NCI-H82 treated with DMSO at 0.1 percent for 48 hours (cell line): ENCODE measurements at regions not wholly inside any gene's neighbourhood (a gene's known extent, or its start where the extent isn't known, plus 50 kb on each side); places are given as distances from the start of the nearest gene placed in this dataset.
"Not testable (repeated sequence)": the region's sequence is repeated elsewhere in the genome, so short reads cannot be mapped to it uniquely, and the experiment has no call there.

Experiments used
- DNase-seq: peaks from one replicate; lab custom pipeline; 2025; ENCODE audit not compliant: unreplicated experiment; lab: John Stamatoyannopoulos, UW

DNA sequence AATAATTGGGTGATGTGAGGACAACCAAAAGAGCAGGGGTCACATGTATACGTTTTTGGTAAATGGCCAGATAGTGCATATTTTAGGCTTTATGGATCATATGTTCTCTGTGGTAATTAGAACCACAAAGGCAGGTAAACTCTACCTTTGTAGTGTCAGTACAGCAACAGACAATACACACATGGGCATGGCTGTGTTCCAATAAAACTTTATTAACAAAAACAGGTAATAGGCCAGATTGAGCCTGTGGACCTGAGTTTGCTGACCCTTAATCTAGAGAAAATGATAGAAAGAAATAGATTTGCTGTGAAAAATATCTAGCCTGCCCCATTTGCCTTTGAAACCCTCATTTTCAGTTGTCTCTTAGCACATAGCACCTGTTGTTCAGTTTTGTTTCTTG, 177.2 kb upstream of the CXCR4 start:
- no peak for DNase-seq

DNA sequence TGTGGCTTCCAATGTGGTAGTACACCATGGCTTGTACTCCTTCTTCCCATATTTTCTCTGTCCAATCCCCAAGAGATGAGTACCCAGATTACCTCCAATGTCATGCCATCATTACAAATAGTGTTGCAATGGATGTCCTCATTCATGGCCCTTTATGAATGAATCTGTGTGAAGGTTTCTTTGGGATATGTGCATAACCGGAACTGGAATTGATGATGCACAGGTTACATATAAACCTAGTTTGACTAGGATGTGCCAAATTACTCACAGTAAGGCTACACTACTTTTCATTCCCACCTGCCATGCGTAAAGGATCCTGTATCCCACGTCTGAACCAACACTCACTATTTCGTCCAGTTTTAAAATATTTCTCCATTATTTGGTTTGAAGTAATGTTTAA, 173.9 kb upstream of the CXCR4 start:
- no peak for DNase-seq

DNA sequence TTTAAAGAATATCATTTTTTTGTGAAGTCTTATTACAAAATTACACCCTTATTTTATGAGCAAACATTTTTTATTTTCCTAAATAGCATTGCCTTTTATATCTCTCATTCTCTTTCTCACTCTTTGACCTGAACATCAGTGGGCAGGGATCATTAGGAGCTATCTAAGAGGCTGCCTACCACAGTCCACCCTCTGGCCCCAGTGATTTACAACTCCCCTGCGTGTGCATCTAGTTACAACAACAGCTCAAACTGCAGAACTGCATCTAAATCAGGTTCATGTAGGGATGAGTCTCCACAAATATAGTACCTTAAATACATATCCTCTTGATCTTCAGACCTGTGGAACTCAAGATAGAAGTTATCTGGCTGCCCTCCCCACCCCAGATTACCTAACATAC, 172.4 kb upstream of the CXCR4 start:
- DNase-seq, result no peak

DNA sequence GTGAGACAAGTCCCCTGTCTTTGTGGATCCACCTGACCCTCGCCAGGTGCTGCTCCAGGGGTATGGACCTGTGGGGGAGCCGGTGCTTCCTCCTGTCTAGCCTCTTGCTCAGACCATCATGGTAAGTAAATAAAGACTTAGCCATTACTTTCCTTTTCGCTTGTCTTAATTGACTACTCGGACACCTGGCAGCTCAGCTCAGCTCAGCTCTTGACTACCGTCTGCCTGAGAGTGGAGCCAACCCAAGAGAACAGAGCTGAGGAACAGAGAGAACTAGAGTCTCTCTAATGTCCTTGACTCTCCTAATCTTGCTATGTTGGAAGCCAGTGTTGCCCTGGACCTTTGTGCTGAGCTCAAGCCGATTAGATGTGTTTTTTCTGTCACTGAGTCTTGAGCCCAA, 170.3 kb upstream of the CXCR4 start:
- DNase-seq, result no peak

DNA sequence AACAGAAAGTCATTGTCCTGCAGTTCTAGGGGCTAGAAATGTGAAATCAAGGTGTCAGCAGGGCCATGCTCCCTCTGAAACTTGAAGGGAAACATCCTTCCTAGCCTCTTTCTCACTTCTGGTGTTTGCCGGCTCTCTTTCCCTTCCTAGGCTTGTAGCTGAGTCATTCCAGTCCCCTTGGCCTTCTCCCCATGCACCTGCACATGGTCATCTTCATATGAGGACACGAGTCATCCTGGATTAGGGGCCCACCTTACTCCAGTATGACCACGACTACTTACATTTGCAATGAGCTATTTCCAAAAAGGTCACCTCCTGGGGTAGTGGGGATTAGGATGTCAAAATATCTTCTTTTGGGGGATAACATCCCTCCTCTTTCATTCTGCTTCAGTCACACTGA, 168.5 kb upstream of the CXCR4 start:
- DNase-seq, result no peak

DNA sequence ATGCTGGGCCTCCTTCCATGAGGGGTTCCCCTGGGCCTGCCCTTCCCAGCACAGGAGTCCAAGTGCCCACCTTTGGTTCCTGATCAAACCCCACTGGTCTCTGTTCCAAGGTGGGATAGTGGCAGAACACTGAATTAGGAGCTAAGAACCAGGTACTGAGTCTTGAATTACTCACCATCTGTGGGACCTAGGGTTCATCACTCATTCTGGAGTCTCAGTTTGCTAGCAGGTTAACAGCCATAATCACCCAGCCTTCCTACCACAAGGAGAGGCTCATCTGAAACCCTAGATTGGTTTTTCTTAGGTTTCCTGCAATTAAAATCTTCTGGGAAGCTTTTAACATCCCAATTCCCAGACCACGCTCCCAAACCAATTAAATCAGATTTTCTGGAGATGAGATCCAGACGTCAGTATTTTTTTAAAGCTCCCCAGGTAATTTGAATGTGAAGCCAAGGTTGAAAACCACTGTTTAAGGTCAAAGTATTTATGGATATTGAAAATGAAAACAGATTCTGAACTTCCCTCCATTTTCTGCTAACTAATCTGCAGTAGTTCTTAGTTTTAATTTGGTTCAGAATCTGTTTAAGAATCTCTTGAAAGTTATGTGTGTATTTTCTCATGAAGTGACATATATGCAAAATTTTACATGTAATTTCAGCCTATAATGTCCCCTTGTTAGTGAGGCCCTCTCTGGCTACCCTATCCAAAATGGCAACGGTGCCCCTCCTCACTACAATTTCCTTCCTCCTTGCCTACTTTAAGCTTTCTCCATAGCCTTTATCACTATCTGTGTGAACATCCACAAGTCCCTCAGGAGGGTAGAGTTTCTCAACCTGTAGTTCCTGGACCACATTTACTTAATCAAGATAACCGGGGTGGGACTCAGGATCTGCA, 166.5 kb upstream of the CXCR4 start:
- DNase-seq, result no peak

DNA sequence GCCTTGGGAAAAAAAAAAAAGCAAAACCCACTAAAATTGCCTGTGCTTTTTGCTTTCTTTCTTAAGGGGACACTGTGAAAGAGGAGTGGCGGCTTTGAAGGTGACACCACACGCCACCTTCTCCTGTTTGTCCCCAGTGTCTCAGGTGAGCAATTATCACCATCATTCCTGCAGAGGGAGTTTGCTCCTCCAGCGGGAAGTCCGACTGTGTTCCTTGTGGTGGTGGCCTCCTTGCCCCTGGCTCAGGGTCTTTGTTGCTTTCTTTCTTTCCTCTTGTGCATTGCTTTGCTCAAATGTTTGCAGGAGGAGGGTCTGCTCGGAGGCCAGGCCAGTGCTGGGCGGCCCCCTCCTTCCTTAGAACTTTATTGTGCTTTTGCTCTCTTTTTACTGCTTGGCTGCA, 164.3 kb upstream of the CXCR4 start:
- DNase-seq, result no peak

DNA sequence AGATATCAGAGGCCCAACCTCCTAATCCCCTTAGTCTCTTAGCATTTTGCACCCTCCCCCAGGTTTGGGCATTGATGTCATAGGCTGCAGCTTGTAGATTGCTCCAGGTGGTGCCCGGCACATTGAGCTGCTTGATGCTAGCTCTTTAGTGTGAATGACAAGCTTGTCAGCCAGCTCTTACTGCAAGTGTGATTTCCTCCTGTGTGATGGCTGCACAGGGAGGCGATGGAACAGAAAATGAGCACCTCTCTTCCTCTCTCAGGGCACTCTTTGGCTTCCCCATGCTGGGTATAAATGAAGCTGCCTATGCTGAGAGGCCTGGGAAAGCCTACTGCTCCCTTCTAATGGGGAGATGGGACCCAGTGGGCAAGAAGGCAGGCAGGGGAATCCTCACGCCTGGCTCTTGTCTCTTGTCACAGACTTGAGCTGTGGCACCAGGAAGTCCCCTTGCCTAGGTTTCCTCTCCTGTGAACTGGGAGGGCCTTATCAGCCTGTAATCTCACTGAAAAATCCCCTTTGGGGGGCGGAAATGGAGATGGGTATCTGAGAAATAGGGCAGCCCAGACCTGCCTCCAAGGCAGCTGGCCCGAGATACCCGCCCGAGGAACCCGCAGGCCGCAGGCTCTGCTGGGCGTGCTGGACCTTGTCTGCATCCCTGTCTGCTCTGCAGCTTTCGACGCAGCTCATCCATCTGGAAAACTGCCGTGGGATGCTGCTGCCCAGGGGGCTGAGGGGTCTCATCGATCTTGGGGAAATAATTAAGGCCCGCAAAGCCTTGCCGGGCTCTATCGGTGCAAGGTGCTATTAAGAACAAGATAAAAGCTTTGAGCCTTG, 163.5 kb upstream of the CXCR4 start:
- DNase-seq, result no peak

DNA sequence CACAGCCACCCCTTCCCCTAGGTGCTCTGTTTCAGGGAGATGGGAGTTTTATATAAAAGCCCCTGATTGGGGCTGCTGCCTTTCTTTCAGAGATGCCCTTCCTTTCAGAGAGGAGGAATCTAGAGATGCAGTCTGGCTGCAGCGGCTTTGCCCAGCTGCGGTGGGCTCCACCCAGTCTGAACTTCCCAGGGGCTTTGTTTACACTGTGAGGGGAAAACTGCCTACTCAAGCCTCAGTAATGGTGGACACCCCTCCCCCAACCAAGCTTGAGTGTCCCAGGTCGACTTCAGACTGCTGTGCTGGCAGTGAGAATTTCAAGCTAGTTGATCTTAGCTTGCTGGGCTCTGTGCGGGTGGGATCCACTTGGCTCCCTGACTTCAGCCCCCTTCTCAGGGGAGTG, 148.4 kb upstream of the CXCR4 start:
- not testable (repeated sequence) for DNase-seq

DNA sequence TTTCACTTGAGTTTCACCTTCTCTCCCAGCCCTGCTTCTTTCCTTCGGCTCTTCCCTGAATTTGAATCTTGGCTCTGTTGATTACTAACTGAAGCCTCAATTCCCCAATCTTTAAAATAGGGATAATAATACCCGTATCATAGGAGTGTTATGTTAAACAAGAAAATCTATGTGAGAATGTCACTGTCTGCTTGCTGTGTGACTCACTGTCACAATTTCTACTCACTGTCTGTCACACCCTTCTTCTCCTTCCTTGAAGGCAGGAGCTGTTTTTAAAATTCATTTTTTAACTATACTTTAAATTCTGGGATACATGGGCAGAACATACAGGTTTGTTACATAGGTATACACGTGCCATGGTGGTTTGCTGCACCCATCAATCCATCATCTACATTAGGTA, 141.6 kb upstream of the CXCR4 start:
- no peak for DNase-seq

DNA sequence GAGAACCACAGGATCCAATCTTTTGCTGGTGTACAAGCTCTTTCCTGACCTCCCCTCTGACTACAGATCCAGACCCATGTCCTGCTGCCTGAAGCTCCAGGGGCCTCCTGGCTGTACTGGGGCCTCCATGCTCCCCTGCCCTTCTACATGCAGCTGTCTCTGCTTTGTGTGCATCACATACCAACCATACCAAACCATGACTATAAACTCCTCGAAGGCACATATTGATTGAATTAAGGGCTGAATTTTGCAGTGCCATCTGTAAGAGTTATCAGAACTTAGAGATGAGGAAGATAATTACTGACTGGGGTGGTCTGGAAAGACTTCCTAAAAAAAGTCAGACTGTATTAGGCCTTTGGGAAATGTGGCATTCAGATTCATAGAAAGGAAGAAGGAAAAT, 139.9 kb upstream of the CXCR4 start:
- no peak for DNase-seq

DNA sequence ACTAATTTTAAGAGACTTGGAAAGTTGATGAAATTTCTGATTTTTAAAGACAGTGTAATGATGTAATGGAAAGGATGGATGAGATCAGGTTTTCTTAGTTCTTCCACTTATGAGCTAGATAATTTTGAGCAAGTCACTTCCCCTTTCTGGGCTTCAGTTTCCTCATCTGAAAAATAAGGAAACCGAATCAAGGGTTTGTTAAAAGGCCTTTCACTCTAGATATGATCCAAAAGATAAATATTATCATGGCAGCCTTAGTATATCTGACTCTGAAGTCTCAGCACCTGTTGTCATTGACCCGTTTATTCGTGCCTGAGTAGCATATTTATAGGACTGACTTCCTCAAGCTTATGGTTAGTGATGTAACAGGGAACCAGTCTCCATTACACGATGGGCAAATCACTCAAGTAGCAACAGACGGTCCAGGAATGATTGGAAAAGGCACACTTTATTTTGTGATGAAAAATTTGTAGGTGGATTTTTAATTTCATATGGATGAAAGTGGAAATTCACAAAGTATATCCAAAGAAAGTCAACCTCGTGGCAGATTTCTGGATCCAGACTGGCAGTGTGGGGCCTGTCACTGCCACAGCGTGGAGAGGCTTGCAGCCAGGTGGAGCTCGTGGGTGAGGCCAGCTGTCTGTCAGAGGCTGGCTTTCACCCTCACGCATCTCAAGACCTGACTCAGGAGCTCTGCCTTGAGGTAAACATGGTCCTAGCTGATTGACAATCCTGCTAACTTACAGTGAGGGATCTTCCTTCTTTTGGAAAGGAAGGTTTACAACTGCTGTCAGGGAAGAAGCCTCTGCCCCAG, 137.9 kb upstream of the CXCR4 start:
- no peak for DNase-seq

DNA sequence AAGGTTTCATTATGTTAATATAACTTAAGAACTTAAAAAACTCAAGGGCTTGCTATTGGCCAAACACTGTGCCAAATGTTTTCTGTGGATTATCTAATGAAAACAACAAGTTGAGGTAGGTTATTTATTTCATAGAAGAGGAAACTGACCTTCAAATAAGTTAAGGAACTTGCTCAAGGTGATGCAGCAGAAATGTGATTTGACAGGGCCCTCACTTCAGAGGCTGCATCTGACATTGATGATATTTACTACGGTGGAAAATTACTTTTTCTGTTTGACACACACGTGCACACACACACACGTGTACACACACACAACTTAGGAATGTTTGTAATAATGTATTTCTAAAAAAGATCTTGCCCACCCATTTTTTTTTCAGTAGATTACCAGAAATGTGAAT, 137.2 kb upstream of the CXCR4 start:
- no peak for DNase-seq

DNA sequence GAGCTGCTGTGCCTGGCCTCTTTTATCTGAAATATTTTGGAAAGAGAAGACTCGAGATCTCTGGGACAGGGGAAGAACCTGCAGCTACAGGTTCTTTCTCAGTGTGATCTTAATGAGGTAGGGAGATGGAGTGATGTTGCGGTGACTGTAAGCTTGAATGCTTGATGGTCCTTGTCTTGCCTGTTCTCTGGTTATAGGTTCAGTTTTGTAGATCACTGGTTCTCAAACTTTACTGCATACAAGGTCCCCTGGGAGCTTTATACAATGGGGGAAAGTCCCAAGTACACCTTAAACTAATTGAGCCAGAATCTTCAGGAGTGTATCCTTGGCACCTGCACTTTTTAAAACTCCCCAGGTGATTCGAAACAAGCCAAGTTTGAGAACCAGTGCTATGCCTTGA, 136.7 kb upstream of the CXCR4 start:
- no peak for DNase-seq

DNA sequence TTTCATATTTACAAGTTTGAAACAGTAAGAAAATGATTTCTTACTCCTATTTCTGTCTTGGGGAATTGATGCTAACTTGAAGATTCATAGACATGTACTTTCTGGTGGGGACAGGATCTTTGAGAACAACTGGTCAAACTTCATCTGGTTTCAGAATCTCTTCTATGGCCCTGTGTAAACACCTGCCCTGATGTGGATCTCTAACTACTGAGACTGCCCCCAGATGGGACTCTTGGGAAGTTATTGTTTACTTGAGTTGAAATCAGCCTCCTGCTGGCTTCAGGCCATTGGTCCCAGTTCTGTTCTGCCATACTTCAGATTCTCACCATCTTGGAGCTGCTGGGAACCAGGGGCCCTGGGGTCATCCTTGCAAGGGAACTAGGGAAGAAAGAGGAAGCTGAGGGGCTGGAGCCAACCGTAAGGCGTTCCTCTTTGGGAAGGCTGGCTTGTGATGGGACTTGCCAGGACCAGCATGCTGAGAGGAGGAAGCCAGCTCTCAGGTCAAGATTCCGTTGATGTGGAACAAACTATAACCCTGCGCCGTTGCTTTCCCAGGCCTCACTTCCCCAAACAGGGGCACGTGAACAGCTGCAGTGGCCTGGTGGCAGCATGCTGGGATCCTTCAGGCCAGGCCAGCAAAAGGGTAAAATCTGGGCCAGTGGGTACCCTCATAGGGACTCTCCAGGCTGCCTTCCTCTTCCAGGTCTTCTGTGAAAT, 135.5 kb upstream of the CXCR4 start:
- DNase-seq, result no peak

DNA sequence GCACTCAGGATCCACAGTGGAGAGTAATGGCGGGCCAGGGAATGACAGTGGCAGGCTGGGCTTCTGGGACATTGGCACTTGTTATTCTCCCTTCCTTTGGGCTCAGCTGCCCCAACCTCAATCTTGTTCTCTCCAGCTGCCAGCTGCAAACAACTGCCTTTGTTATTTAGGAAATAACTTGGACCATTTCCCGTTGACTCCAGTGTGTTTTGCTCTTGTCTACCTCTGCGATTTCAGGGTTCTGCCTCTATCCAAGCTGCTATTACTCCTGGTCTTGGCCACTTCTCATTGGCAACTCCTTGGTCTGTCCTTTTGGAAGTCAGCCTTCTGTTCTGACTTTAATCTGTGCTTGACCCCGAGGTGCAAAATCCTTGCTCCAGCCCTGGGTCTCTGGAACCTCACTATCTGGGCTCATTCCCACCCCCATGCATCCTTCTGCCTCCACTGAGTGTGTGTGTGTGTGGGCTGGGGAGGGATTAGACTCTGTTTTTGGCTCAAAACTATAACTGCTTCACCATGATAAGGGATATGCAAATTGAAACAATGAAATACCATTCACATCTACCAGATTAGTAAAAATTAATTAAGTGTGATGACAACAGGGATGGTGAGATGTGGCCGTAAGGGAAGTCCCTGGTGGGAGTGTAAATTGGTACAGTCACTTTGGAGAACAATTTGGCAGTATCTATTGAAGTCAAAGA, 134.1 kb upstream of the CXCR4 start:
- no peak for DNase-seq

DNA sequence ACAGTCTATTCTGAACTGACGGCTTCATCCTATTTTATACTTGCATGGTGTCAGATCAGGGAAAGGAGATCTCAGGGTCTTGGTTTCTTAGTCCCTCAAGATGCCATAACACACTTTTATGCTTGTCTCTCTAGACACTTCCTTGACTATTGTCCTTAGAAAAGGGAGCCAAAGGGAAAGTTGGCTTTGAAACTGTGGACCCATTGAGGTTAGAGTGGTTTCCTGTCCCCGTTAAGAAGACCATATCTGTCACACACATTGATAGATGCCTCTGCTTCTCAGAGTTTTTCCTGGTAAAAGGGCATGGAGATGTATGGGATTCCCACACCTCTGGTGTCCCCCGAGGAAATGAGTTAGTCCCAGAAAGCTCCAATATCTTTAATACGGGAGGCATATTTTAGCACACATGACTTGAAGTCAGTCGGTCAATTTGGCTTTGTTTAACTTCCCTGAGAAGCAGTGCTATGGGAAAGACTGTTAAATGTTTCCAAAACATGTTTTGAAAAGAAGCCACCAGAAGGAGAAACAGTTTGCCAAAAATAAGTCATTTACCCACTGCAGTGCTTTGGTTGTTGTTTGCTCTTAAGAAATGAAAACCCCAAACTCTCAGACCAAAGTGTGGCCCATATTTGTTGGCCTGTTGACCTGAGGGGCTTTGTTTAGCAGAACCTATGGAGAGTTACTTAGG, 133.4 kb upstream of the CXCR4 start:
- DNase-seq, result no peak

DNA sequence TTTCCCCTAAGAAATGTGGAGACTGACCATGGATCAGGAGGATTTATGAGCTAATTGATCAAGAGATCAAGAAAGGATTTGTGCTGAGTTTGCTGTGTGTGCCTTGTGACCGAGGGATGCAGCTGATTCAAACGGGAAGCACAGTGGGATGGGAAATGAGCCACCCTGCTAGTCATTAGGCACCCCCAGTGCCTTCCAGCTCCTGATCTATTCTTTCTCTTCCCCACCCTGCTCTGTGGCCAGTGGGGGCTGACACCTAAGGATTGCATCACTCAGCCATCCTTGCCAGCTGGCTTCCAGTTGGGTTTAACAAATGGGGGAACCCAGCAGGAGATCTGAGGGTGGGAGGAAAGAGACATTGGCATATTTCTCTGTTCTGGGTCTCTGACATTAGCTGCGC, 132.2 kb upstream of the CXCR4 start:
- DNase-seq, result peak; percentile 51

DNA sequence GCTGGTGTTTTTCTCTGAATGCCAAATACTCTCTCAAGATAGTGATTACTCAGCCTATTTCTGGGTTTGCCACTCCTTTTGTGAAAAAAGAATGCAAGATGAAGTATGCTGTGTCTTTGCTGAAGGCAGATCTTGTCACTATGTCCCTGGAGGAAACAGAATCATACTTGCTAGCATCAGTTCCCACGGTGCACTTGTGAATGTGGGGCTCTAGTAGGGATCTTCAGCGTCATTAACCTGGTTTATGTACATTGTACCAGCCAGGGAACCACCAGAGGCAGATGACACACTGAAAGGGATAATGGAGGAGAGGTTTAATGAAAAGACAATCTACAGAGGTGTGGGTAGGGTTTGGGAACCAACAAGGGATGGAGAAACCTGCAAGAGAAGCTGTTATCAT, 131.0 kb upstream of the CXCR4 start:
- no peak for DNase-seq

DNA sequence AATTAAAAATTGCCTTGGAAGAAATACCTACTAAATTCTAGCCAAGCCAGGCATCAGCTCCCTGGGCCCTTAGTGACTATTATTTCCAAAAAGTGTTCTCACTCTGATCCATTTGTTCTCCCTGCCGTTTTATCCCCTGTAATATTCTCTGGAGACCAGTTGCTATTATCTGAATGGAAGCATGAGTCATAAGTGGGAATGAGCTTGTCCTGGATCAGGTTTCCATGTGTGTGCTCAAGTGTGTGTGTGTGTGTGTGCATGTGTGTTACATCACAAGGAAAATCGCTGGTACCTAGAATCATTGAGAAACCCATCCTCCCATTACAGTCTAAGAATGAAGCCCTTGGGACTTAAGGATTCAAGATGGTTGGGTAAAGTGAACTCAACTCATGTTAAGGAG, 130.3 kb upstream of the CXCR4 start:
- no peak for DNase-seq
